WTC11 (cell line): ENCODE measurements at regions not wholly inside any gene's neighbourhood (a gene's known extent, or its start where the extent isn't known, plus 50 kb on each side); places are given as distances from the start of the nearest gene placed in this dataset.

Source experiments
- ATAC-seq: fragments of 200-7000 bp; cut with Tn5 transposase; 2 replicates; pipeline ENCODE4 v1.10.0; 2021; ENCODE audit warnings: mild to moderate bottlenecking, moderate library complexity
- CTCF ChIA-PET: fragments of 300-600 bp; sonication (Branson Sonifier 250); formaldehyde crosslinking; loops from one replicate; lab custom pipeline; 2021; ENCODE audit warnings: antibody characterized with exemption; lab: Charles Lee
- POLR2A ChIA-PET: fragments of 350-600 bp; sonication (Branson Sonifier 250); formaldehyde crosslinking; loops from one replicate; lab custom pipeline; 2021; ENCODE audit warnings: antibody characterized with exemption; lab: Charles Lee
- DNase-seq: peaks from one replicate; pipeline ENCODE4 v3.0.0; 2021; ENCODE audit warnings: low spot score
- H3K27ac Mint-ChIP-seq: 2 replicates; pipeline ENCODE4 v1.8.0; 2021; ENCODE audit warnings: mixed read lengths
- H3K27me3 Mint-ChIP-seq: 2 replicates; pipeline ENCODE4 v1.8.0; 2021; ENCODE audit warnings: low read depth, mild to moderate bottlenecking, moderate library complexity, mixed read lengths
- H3K36me3 Mint-ChIP-seq: 2 replicates; pipeline ENCODE4 v1.8.0; 2021; ENCODE audit warnings: mixed read lengths
- H3K4me1 Mint-ChIP-seq: 2 replicates; pipeline ENCODE4 v1.8.0; 2022; ENCODE audit warnings: mixed read lengths
- H3K4me3 Mint-ChIP-seq: 2 replicates; pipeline ENCODE4 v1.8.0; 2021; ENCODE audit warnings: mild to moderate bottlenecking, moderate library complexity, mixed read lengths
- H3K9me3 Mint-ChIP-seq: 2 replicates; pipeline ENCODE4 v1.8.0; 2021; ENCODE audit warnings: mixed read lengths
- ETV6 ChIP-seq: sonication (generic); formaldehyde crosslinking; IDR thresholded peaks from 2 replicates; pipeline ENCODE4 v1.8.1; 2022; ENCODE audit warnings: mild to moderate bottlenecking, missing genetic modification reagents
- KAT7 ChIP-seq: sonication (generic); formaldehyde crosslinking; IDR thresholded peaks from 2 replicates; pipeline ENCODE4 v1.8.1; 2023; ENCODE audit warnings: missing genetic modification reagents, mild to moderate bottlenecking, borderline replicate concordance
- NR3C1 ChIP-seq: sonication (generic); formaldehyde crosslinking; conservative IDR thresholded peaks from 2 replicates; pipeline ENCODE4 v1.8.1; 2023; ENCODE audit warnings: low read depth, mild to moderate bottlenecking, missing genetic modification reagents
- RORB ChIP-seq: fragments of 250-450 bp; sonication (Bioruptor Pico); IDR thresholded peaks from 2 replicates; pipeline ENCODE4 v1.9.0; 2021; ENCODE audit warnings: mild to moderate bottlenecking
- SMAD4 ChIP-seq: sonication (generic); formaldehyde crosslinking; IDR thresholded peaks from 2 replicates; pipeline ENCODE4 v1.8.0; 2022; ENCODE audit warnings: mild to moderate bottlenecking, missing genetic modification reagents
- STAT6 ChIP-seq: sonication (generic); formaldehyde crosslinking; conservative IDR thresholded peaks from 2 replicates; pipeline ENCODE4 v1.8.1; 2023; ENCODE audit warnings: mild to moderate bottlenecking, low read depth, missing genetic modification reagents, moderate library complexity
- TEAD4 ChIP-seq: sonication (generic); formaldehyde crosslinking; IDR thresholded peaks from 2 replicates; pipeline ENCODE4 v1.8.0; 2022; ENCODE audit warnings: mild to moderate bottlenecking, missing genetic modification reagents
- TP53 ChIP-seq: sonication (generic); formaldehyde crosslinking; IDR thresholded peaks from 2 replicates; pipeline ENCODE4 v1.8.1; 2023; ENCODE audit warnings: mild to moderate bottlenecking, missing genetic modification reagents
- ZNF219 ChIP-seq: sonication (generic); formaldehyde crosslinking; IDR thresholded peaks from 2 replicates; pipeline ENCODE4 v1.8.0; 2023; ENCODE audit warnings: missing genetic modification reagents, mild to moderate bottlenecking, borderline replicate concordance
- ZNF232 ChIP-seq: sonication (generic); formaldehyde crosslinking; IDR thresholded peaks from 2 replicates; pipeline ENCODE4 v1.8.0; 2022; ENCODE audit warnings: mild to moderate bottlenecking, missing genetic modification reagents
- TF ChIP-seq, protein P1 (sequence below): sonication (generic); formaldehyde crosslinking; IDR thresholded peaks from 2 replicates; pipeline ENCODE4 v1.8.1; 2023; ENCODE audit warnings: mild to moderate bottlenecking, missing genetic modification reagents, moderate library complexity
- TF ChIP-seq, protein P2 (sequence below): fragments of 250-450 bp; sonication (Bioruptor Pico); IDR thresholded peaks from 2 replicates; pipeline ENCODE4 v1.9.0; 2021; ENCODE audit warnings: moderate library complexity, mild to moderate bottlenecking, inconsistent platforms, borderline replicate concordance
- TF ChIP-seq, protein P3 (sequence below): fragments of 250-450 bp; sonication (Bioruptor Pico); IDR thresholded peaks from 2 replicates; pipeline ENCODE4 v1.8.0; 2021; ENCODE audit warnings: mild to moderate bottlenecking
- TF ChIP-seq, protein P4 (sequence below): sonication (generic); formaldehyde crosslinking; IDR thresholded peaks from 2 replicates; pipeline ENCODE4 v1.8.1; 2023; ENCODE audit warnings: mild to moderate bottlenecking, missing genetic modification reagents
- TF ChIP-seq, protein P5 (sequence below): sonication (generic); formaldehyde crosslinking; IDR thresholded peaks from 2 replicates; pipeline ENCODE4 v1.8.1; 2022; ENCODE audit warnings: mild to moderate bottlenecking, moderate library complexity, missing genetic modification reagents
- TF ChIP-seq, protein P6 (sequence below): sonication (generic); formaldehyde crosslinking; IDR thresholded peaks from 2 replicates; pipeline ENCODE4 v1.8.0; 2023; ENCODE audit warnings: missing genetic modification reagents, mild to moderate bottlenecking, borderline replicate concordance

DNA sequence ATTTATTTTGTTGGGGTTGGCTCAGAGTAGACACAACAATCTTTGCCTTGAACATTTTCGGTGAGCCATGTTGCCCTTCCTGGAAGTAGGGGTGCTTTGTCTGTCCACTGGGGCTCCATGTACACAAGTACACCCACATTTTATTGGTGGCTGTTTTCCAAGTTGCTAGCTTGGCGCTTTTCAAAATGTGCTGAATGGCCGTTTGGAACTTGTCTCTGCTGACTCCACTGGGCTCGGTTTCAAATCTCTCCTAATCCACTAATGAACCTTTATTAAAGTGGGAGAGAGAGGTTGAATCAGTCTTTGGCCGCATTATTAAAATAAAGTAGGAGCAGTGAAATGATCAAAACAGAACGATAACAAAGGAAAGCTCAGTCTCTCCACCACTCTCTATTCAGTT is 64.6 kb upstream of the TAF11L2 start:
- CTCF ChIA-PET: no interaction called here
- POLR2A ChIA-PET: no interaction called here
- no peak for TF ChIP-seq TEAD4 (CRISPR knock-in tag)
- TF ChIP-seq, protein P1, sequence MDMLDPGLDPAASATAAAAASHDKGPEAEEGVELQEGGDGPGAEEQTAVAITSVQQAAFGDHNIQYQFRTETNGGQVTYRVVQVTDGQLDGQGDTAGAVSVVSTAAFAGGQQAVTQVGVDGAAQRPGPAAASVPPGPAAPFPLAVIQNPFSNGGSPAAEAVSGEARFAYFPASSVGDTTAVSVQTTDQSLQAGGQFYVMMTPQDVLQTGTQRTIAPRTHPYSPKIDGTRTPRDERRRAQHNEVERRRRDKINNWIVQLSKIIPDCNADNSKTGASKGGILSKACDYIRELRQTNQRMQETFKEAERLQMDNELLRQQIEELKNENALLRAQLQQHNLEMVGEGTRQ: no peak
- TF ChIP-seq, protein P2, sequence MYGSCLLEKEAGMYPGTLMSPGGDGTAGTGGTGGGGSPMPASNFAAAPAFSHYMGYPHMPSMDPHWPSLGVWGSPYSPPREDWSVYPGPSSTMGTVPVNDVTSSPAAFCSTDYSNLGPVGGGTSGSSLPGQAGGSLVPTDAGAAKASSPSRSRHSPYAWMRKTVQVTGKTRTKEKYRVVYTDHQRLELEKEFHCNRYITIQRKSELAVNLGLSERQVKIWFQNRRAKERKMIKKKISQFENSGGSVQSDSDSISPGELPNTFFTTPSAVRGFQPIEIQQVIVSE: no peak
- no peak for TF ChIP-seq ZNF219 (CRISPR knock-in tag)
- TF ChIP-seq NR3C1 (CRISPR knock-in tag): no peak
- no peak for TF ChIP-seq KAT7 (CRISPR knock-in tag)
- no peak for TF ChIP-seq SMAD4
- no peak for TF ChIP-seq ZNF232 (CRISPR knock-in tag)
- TF ChIP-seq, protein P3, sequence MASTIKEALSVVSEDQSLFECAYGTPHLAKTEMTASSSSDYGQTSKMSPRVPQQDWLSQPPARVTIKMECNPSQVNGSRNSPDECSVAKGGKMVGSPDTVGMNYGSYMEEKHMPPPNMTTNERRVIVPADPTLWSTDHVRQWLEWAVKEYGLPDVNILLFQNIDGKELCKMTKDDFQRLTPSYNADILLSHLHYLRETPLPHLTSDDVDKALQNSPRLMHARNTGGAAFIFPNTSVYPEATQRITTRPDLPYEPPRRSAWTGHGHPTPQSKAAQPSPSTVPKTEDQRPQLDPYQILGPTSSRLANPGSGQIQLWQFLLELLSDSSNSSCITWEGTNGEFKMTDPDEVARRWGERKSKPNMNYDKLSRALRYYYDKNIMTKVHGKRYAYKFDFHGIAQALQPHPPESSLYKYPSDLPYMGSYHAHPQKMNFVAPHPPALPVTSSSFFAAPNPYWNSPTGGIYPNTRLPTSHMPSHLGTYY (CRISPR knock-in tag): no peak
- TF ChIP-seq, protein P4, sequence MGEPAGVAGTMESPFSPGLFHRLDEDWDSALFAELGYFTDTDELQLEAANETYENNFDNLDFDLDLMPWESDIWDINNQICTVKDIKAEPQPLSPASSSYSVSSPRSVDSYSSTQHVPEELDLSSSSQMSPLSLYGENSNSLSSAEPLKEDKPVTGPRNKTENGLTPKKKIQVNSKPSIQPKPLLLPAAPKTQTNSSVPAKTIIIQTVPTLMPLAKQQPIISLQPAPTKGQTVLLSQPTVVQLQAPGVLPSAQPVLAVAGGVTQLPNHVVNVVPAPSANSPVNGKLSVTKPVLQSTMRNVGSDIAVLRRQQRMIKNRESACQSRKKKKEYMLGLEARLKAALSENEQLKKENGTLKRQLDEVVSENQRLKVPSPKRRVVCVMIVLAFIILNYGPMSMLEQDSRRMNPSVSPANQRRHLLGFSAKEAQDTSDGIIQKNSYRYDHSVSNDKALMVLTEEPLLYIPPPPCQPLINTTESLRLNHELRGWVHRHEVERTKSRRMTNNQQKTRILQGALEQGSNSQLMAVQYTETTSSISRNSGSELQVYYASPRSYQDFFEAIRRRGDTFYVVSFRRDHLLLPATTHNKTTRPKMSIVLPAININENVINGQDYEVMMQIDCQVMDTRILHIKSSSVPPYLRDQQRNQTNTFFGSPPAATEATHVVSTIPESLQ (CRISPR knock-in tag): no peak
- TF ChIP-seq, protein P5, sequence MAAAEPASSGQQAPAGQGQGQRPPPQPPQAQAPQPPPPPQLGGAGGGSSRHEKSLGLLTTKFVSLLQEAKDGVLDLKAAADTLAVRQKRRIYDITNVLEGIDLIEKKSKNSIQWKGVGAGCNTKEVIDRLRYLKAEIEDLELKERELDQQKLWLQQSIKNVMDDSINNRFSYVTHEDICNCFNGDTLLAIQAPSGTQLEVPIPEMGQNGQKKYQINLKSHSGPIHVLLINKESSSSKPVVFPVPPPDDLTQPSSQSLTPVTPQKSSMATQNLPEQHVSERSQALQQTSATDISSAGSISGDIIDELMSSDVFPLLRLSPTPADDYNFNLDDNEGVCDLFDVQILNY (CRISPR knock-in tag): no peak
- TF ChIP-seq, protein P6, sequence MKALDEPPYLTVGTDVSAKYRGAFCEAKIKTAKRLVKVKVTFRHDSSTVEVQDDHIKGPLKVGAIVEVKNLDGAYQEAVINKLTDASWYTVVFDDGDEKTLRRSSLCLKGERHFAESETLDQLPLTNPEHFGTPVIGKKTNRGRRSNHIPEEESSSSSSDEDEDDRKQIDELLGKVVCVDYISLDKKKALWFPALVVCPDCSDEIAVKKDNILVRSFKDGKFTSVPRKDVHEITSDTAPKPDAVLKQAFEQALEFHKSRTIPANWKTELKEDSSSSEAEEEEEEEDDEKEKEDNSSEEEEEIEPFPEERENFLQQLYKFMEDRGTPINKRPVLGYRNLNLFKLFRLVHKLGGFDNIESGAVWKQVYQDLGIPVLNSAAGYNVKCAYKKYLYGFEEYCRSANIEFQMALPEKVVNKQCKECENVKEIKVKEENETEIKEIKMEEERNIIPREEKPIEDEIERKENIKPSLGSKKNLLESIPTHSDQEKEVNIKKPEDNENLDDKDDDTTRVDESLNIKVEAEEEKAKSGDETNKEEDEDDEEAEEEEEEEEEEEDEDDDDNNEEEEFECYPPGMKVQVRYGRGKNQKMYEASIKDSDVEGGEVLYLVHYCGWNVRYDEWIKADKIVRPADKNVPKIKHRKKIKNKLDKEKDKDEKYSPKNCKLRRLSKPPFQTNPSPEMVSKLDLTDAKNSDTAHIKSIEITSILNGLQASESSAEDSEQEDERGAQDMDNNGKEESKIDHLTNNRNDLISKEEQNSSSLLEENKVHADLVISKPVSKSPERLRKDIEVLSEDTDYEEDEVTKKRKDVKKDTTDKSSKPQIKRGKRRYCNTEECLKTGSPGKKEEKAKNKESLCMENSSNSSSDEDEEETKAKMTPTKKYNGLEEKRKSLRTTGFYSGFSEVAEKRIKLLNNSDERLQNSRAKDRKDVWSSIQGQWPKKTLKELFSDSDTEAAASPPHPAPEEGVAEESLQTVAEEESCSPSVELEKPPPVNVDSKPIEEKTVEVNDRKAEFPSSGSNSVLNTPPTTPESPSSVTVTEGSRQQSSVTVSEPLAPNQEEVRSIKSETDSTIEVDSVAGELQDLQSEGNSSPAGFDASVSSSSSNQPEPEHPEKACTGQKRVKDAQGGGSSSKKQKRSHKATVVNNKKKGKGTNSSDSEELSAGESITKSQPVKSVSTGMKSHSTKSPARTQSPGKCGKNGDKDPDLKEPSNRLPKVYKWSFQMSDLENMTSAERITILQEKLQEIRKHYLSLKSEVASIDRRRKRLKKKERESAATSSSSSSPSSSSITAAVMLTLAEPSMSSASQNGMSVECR: no peak
- TF ChIP-seq RORB (CRISPR knock-in tag): no peak
- TF ChIP-seq STAT6 (CRISPR knock-in tag): no peak
- TF ChIP-seq TP53 (CRISPR knock-in tag): no peak
- no peak for TF ChIP-seq ETV6 (CRISPR knock-in tag)
- Mint-ChIP-seq H3K4me3 (no peak overlapping the region), H3K27ac (no peak overlapping the region), H3K36me3 (no peaks in the 10 kb centered on the region), H3K4me1 (peaks cover 38% of the 10 kb centered on the region), H3K9me3 (no peaks in the 10 kb centered on the region), H3K27me3 (no peaks in the 10 kb centered on the region)
- DNase-seq (no peak), ATAC-seq (no peak)
